SK-N-SH treated with all-trans-retinoic acid at 6 μM for 48 hours (cell line): ENCODE measurements at regions not wholly inside any gene's neighbourhood (a gene's known extent, or its start where the extent isn't known, plus 50 kb on each side); places are given as distances from the start of the nearest gene placed in this dataset.

Experiments used
- ATAC-seq: fragments of 200-7000 bp; cut with Tn5 transposase; 3 replicates; pipeline ENCODE4 v1.9.1; 2020; ENCODE audit warnings: mild to moderate bottlenecking, moderate library complexity
- ARNTL ChIP-seq: fragments of 450-650 bp; formaldehyde crosslinking; IDR thresholded peaks from 2 replicates; pipeline ENCODE4 v1.5.0; 2020; ENCODE audit warnings: low read depth, mild to moderate bottlenecking, moderate library complexity, borderline replicate concordance
- BACH2 ChIP-seq: fragments of 250-450 bp; sonication (Bioruptor Pico); IDR thresholded peaks from 2 replicates; pipeline ENCODE4 v1.9.0; 2021; ENCODE audit warnings: mild to moderate bottlenecking, borderline replicate concordance
- CSDC2 ChIP-seq: fragments of 250-450 bp; sonication (Bioruptor Pico); IDR thresholded peaks from 2 replicates; pipeline ENCODE4 v1.5.0; 2020; ENCODE audit warnings: mild to moderate bottlenecking, moderate library complexity
- CSRNP3 ChIP-seq: fragments of 250-450 bp; sonication (Bioruptor Pico); IDR thresholded peaks from 2 replicates; pipeline ENCODE4 v1.5.1; 2021; ENCODE audit warnings: mild to moderate bottlenecking, moderate library complexity
- ESRRG ChIP-seq: fragments of 250-450 bp; sonication (Bioruptor Pico); IDR thresholded peaks from 2 replicates; pipeline ENCODE4 v1.6.1; 2021; ENCODE audit warnings: mild to moderate bottlenecking
- GLIS3 ChIP-seq: fragments of 250-450 bp; sonication (Bioruptor Pico); IDR thresholded peaks from 2 replicates; pipeline ENCODE4 v1.5.0; 2020; ENCODE audit warnings: mild to moderate bottlenecking, moderate library complexity
- ISL1 ChIP-seq: fragments of 250-450 bp; sonication (Bioruptor Pico); IDR thresholded peaks from 2 replicates; pipeline ENCODE4 v2.1.2; 2022; ENCODE audit warnings: mild to moderate bottlenecking, moderate library complexity
- OSR1 ChIP-seq: fragments of 250-450 bp; sonication (Bioruptor Pico); IDR thresholded peaks from 2 replicates; pipeline ENCODE4 v1.8.0; 2022; ENCODE audit warnings: moderate library complexity, mild to moderate bottlenecking, inconsistent platforms
- PATZ1 ChIP-seq: fragments of 250-450 bp; sonication (Bioruptor Pico); IDR thresholded peaks from 2 replicates; pipeline ENCODE4 v1.8.0; 2020; ENCODE audit warnings: mild to moderate bottlenecking, moderate library complexity, borderline replicate concordance
- POU6F1 ChIP-seq: fragments of 250-450 bp; sonication (Bioruptor Pico); IDR thresholded peaks from 2 replicates; pipeline ENCODE4 v1.8.0; 2021; ENCODE audit warnings: low read depth, mild to moderate bottlenecking, moderate library complexity, borderline replicate concordance
- PPARA ChIP-seq: fragments of 250-450 bp; sonication (Bioruptor Pico); IDR thresholded peaks from 2 replicates; pipeline ENCODE4 v1.5.0; 2020; ENCODE audit warnings: mild to moderate bottlenecking, borderline replicate concordance
- RARB ChIP-seq: fragments of 250-450 bp; sonication (Bioruptor Pico); IDR thresholded peaks from 2 replicates; pipeline ENCODE4 v1.8.0; 2021; ENCODE audit warnings: mild to moderate bottlenecking, moderate library complexity
- SNAI2 ChIP-seq: fragments of 250-450 bp; sonication (Bioruptor Pico); IDR thresholded peaks from 2 replicates; pipeline ENCODE4 v1.5.0; 2020; ENCODE audit warnings: mild to moderate bottlenecking, moderate library complexity
- TCF4 ChIP-seq: fragments of 250-450 bp; sonication (Bioruptor Pico); IDR thresholded peaks from 2 replicates; pipeline ENCODE4 v1.8.0; 2021; ENCODE audit warnings: mild to moderate bottlenecking, moderate library complexity, borderline replicate concordance
- TOX ChIP-seq: fragments of 250-450 bp; sonication (Bioruptor Pico); IDR thresholded peaks from 2 replicates; pipeline ENCODE4 v1.8.0; 2021; ENCODE audit warnings: mild to moderate bottlenecking, moderate library complexity, borderline replicate concordance
- TSHZ2 ChIP-seq: fragments of 250-450 bp; sonication (Bioruptor Pico); IDR thresholded peaks from 2 replicates; pipeline ENCODE4 v1.5.0; 2020; ENCODE audit warnings: mild to moderate bottlenecking, moderate library complexity
- ZC3H10 ChIP-seq: fragments of 250-450 bp; sonication (Bioruptor Pico); IDR thresholded peaks from 2 replicates; pipeline ENCODE4 v1.5.1; 2021; ENCODE audit warnings: mild to moderate bottlenecking, moderate library complexity
- ZFP3 ChIP-seq: fragments of 250-450 bp; sonication (Bioruptor Pico); IDR thresholded peaks from 2 replicates; pipeline ENCODE4 v1.5.0; 2020; ENCODE audit warnings: mild to moderate bottlenecking, moderate library complexity
- ZFP30 ChIP-seq: fragments of 450-650 bp; formaldehyde crosslinking; IDR thresholded peaks from 2 replicates; pipeline ENCODE4 v1.5.0; 2022; ENCODE audit warnings: mild to moderate bottlenecking, moderate library complexity
- ZNF565 ChIP-seq: fragments of 450-650 bp; formaldehyde crosslinking; conservative IDR thresholded peaks from 2 replicates; pipeline ENCODE4 v1.5.0; 2020; ENCODE audit warnings: low read depth, mild to moderate bottlenecking, moderate library complexity
- ZNF70 ChIP-seq: fragments of 450-650 bp; formaldehyde crosslinking; IDR thresholded peaks from 2 replicates; pipeline ENCODE4 v1.5.0; 2020; ENCODE audit warnings: mild to moderate bottlenecking, moderate library complexity
- ZNF8 ChIP-seq: fragments of 450-650 bp; formaldehyde crosslinking; IDR thresholded peaks from 2 replicates; pipeline ENCODE4 v1.5.0; 2020; ENCODE audit warnings: mild to moderate bottlenecking, moderate library complexity

GRCh38 chr10:31617757-31618156 lies 298.7 kb downstream of the ZEB1 start:
- TF ChIP-seq ISL1 (CRISPR knock-in tag) (no peak), TOX (no peak), PPARA (CRISPR knock-in tag) (no peak), GLIS3 (CRISPR knock-in tag) (no peak), ZNF70 (no peak), ARNTL (CRISPR knock-in tag) (no peak), SNAI2 (CRISPR knock-in tag) (no peak), POU6F1 (CRISPR knock-in tag) (no peak), ZC3H10 (no peak)
- no peak for ATAC-seq

- no peak for ATAC-seq
- TF ChIP-seq PPARA (CRISPR knock-in tag) (no peak), SNAI2 (CRISPR knock-in tag) (no peak), CSRNP3 (no peak), ZNF70 (no peak), ZFP3 (CRISPR knock-in tag) (no peak), ARNTL (CRISPR knock-in tag) (no peak)
These were observed 298.1 kb downstream of the ZEB1 start for GRCh38 chr10:31617133-31617532.

GRCh38 chr10:31615129-31615528 lies 296.1 kb downstream of the ZEB1 start:
- no peak for ATAC-seq
- TF ChIP-seq ARNTL (CRISPR knock-in tag) = no peak
- TF ChIP-seq OSR1 (CRISPR knock-in tag) = no peak
- TF ChIP-seq ZNF8 (CRISPR knock-in tag) = no peak
- TF ChIP-seq TOX = no peak
- TF ChIP-seq BACH2 (CRISPR knock-in tag) = no peak
- no peak for TF ChIP-seq ZC3H10
- TF ChIP-seq SNAI2 (CRISPR knock-in tag) = no peak
- TF ChIP-seq TSHZ2 (CRISPR knock-in tag) = no peak
- no peak for TF ChIP-seq PATZ1 (CRISPR knock-in tag)
- TF ChIP-seq ZNF70 = no peak
- TF ChIP-seq ZFP30 (CRISPR knock-in tag) = no peak
- no peak for TF ChIP-seq CSRNP3
- TF ChIP-seq ESRRG (CRISPR knock-in tag) = no peak
- no peak for TF ChIP-seq TCF4 (CRISPR knock-in tag)
- no peak for TF ChIP-seq ZNF565 (CRISPR knock-in tag)
- no peak for TF ChIP-seq RARB
- TF ChIP-seq GLIS3 (CRISPR knock-in tag) = no peak
- TF ChIP-seq ZFP3 (CRISPR knock-in tag) = no peak
- TF ChIP-seq CSDC2 (CRISPR knock-in tag) = no peak
